GM21786 (cell line): ENCODE measurements at regions not wholly inside any gene's neighbourhood (a gene's known extent, or its start where the extent isn't known, plus 50 kb on each side); places are given as distances from the start of the nearest gene placed in this dataset.
"Not testable (repeated sequence)": the region's sequence is repeated elsewhere in the genome, so short reads cannot be mapped to it uniquely, and the experiment has no call there.

ENCODE experiments used
- ATAC-seq: cut with Tn5 transposase; IDR thresholded peaks from one replicate; pipeline ENCODE4 v1.9.1; 2021; ENCODE audit not compliant: unreplicated experiment

DNA sequence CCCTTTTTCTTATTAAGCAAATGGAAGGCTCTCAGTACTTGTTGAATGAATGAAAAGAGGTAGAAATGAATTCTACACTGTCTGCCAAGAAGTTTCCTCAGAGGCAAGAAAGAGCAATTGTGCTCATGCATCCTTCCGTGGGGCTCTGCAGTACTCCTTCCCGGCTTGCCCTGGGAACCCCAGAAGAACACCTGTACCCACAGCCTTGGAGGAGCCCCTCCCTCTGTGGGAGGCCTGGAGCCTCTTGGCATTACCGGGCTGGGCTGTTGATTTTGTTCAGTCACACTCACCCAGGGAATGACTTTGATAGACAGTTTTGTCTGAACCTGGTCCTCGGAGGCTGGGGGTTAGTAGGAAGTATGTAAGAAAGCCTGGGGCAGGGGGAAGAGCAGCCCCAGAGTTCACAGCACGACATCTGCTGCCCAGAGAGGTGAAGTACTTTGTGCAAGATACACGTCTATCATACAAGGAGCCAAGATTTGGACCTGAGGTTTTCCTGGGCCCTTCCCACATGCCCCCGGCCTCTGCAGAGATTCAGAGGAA, 134.8 kb upstream of the GDF10 start:
- no peak for ATAC-seq

DNA sequence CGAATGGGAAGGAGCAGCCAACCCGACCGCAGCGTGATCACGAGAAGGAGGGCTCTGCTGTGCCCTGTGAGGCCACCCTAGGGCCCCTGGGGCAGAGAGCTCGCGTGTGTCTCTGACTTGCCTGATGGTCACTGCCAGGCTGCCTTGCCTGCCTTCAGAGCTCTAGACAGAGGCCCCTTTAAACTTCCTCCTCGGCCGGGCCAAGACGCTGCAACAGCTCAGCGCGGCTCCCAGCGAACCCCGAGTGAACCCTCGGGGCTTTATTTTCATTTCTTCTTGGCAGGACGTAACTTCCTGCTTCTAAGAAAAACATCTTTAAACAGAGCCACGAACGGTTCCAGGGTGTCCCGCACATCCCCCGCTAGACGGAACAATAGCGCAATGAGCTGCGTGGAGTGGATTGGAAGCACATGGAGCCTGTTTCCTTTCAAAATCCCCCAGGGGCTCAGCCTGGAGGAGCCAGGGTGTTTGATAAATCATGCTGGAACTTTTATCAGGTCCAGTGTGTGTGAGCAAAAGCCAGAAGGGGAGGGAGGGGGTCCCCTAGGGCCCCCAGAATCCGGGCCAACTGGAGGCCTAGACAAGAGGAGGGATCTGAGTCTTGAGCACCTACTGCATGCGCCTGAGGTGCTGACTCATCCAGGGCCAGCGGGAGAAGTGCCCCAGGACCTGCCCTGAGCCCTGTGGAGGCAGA, 134.1 kb upstream of the GDF10 start:
- ATAC-seq: no peak

DNA sequence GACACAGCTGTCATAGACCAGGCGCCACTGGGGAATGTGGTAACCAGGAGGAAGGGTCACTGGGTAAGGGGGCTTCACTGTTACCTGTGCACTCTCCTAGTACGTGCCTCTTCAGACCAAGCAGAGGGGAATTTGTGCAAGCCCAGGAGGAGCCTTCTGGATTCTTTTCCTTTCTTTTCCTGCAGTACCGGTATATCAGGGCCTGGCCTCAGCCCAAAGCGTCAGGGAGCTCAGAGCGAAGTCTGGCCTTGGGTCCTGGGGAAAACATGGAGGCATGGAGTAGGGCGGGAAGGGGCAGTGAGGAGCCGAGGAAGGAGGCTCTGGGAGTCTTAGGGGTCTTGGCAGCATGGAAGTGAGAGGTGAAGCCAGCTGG, 133.6 kb upstream of the GDF10 start:
- ATAC-seq: no peak

DNA sequence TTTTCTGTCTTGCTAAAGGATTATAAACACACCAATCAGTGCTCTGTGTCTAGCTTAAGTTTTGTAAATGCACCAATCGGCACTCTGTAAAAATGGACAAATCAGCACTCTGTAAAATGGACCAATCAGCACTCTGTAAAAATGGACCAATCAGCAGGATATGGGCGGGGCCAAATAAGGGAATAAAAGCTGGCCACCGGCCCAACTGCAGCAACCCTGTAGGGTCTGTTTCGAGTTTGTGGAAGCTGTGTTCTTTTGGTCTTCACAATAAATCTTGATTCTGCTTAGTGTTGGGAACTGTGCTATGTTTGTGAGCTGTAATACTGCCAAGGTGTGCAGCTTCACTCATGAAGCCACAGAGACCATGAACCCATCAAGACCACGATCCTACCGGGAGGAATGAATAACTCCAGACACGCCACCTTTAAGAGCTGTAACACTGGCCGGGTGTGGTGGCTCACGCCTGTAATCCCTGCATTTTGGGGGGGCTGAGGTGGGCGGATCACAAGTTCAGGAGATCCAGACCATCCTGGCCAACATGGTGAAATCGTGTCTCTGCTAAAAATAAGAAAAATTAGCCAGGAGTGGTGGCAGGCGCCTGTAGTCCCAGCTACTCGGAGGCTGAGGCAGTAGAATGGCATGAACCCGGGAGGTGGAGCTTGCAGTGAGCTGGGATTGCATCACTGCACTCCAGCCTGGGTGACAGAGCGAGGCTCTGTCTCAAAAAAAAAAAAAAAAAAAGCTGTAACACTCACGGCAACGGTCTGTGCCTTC, 133.0 kb upstream of the GDF10 start:
- not testable (repeated sequence) for ATAC-seq

DNA sequence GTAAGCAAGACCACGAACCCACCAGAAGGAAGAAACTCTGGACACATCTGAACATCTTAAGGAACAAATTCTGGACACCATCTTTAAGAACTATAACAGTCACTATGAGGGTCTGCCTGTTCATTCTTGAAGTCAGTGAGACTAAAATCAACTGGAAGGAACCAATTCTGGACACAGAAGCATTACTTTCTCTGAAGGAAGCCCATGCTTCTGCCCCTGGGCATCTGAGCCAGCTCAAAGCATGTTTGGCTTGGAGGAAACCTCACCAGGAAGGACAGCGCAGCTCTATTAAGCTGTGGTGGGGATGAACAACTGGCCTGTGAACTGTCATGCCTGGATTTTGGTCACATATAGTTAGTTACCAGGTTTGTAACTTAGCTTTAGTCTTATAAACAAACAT, 132.4 kb upstream of the GDF10 start:
- no peak for ATAC-seq

DNA sequence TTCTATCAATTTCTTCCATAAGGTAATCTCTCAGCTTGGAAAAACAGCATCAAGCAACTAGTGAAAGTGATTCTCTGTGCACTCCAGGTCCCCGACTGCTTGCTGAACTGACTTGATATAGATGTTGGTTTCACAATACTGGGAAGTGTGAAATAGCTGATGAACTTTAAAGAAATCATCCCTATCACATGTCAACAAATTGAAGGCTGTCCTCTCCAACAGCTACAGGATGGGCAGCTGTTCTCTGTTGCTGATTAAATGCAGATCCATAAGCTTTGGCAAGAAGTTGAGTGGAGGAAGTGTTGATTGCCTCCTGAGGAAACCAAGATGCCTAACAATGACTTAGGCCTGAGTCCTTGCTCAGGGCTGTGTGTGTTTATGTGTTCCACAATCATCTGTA, 130.4 kb upstream of the GDF10 start:
- no peak for ATAC-seq

DNA sequence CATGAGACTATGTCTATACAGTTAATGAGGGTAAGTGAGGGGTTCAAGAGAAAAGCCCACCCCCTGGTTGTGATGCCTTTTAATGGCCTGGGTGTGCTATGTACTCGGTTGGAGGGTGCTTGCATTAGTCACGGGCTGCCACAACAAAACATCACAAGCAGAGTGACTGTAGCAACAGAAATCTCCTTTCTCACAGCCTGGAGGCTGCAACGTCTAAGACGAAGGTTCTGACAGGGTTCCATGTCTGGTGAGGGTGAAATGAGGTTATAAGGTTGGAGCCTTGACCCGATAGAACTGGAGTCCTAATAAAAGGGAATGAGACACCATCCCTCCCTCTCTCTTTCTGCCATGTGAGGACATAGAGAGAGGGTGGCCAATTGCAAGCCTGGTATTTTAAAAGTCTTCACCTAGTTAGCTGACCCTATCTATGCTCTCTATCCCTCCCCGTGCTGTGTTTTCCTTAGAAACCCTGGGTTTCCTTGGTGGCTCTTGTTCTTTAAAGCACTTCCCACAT, 126.0 kb upstream of the GDF10 start:
- ATAC-seq: no peak

DNA sequence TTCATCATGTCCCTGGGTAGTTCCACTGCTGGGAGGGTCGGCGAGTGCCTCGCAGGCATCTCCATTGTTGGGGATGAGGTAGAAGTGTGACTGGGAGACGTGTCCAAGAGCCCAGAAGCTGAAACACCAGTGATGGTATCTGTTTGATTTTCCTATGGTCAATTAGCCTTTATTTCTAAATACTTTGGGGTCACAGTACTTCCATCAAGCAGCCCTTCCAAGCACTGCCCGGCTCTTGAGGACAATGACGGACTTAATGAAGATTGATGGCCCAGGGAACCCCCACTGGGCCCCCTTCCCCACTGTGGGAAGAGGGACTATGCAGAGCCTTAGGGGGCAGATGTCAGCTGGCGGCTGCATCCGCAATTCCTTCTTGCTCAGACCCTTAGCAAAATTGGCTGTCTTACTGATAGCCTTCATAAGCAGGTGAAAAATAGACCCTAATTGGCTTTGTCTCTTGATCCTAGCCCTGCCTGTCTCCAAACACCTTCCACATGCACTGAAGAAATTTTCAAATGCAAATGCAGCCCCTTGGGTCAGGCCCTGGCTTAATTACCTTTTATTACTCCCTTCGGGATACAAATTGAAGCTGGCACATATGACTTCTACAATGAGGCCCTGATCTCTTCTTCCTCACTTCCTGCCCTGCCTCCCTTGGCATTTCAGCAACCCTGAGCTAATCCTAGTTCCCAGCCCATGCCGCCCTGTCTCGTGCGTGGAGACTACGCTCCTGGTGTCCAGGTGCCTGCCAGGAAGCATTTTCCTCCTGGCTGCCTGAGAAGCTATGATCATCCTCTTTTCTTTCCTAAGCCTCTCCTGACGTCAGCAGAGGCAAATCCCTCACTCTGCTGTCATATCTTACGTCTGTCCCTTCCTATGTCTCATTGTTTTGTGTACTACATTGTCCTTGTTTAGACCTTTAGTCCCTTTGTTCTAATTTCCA, 124.5 kb upstream of the GDF10 start:
- ATAC-seq: no peak

DNA sequence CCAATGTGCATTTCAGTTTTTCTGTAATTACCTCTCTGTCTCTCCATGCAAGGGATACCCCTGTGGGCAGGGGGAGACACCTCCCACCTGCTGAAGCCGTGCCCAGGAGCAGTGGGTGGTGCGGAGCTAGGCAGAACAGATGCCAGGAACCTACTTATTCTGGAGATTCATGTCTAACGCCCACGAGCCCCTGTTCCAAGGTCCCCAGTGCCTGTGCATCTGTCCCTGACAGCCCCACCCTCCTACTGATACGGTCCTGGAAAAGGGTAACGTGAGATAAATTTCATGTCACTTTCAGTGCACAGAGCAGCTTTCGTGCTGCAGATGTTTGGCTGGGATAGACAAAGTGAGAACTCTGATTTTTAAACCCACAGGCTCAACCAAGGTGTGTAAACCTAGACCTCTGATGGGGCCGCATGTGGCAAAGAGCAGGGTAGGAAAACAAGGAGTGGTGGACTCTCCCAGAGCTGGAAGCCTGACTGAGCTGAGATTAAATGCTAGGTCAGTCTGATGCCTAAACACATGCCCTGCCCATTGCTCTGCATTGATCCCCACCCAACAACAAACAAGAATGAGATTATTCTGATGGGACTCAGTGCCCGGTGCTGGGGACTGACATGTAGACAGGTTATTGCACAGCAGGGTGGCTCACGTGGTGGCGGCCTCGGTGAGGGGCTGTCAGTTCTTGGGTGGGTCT, 123.6 kb upstream of the GDF10 start:
- ATAC-seq: no peak

DNA sequence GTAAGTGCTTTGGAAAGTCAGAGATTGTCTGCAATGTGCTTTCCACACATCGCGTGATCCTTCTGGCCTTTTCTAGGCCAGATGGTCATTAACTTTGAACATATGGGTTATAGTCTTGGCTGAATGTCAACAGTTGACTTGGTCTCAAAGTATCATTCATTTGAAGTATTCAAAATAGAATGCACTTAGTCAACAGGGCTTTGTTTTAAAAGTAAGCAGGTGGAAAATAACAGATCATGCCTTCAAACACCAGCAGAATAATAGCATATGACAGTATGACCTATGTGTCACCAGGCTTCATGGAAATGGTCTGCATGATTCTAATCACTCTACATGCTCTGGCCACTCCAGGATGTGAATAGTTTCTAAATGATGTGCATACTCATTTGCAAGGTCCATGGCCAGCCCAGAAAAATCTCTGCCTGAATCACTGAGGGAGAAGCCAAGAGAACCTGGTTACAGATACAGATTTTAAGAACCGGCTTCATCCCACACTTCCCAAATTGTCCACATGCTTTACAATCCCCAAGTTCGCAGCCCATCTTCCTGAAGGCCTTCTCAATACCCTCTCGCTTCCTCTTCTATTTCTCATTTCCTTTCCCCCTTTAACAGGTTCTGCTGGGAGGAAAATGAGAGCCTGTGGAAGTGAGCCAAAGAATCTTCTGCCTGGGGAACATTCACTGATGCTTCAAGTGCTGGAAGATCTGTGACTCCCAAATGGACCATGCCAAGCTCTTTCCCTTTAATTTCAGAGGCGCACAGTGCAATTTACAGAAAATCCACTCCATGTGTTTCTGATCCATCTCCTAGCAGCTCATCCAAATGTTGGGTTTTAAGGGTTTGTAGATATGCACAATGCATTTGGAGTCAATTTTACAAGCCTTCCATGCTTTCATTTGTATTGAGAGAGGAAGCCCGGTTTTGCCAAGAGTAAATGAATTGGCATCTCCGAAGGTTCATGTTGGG, 122.8 kb upstream of the GDF10 start:
- ATAC-seq: no peak

DNA sequence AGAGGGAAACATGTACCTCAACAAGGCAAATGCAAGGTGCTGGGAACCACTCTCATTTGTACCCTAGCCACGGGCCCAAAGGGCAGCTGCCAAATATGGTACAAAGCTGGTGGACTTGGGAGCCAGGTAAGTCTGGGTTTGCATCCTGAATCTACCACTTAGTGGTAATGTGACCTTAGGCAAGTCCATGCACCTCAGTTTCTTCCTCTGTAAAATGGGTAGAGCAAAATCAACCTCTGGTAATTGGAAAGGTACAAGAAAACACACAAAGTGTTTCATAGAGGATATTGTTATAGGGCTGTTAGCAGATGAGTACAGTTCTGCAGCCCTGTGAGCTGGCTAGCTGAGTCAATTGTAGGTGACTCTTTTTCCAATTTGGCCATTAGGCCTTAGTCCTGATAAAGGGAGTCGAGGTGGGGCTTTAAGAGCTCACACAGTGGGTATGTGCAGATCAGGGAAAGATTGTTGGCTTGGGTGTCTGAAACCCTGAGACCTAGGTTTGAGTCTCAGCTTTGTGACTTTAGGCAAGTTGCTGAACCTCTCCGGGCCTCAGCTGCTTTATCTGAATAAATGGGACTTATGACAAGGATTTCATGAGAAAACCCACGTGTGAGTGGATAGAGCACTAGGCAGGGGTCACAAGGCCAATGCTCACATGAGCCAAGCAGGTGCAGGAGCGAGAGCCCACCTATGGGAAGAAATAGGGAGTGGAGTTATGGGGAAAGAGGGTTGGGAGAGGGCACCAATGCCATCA, 121.3 kb upstream of the GDF10 start:
- ATAC-seq: no peak

DNA sequence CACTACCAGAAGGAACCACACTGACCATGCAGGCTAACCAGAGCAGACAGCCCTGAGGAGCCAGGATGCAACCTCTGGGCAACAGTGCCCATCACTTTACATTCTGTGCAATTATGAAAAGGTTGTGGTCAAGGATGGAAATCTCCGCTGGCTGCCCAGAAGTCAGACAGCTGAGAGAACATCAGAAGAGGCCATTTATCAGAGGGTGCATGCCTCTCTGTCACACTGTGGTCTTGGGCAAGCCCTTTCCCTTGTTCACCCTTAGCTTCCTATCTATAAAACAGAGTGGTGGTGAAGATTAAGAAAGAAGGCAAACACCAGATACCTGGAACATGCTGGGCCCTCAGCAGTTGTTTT, 120.7 kb upstream of the GDF10 start:
- ATAC-seq: no peak

DNA sequence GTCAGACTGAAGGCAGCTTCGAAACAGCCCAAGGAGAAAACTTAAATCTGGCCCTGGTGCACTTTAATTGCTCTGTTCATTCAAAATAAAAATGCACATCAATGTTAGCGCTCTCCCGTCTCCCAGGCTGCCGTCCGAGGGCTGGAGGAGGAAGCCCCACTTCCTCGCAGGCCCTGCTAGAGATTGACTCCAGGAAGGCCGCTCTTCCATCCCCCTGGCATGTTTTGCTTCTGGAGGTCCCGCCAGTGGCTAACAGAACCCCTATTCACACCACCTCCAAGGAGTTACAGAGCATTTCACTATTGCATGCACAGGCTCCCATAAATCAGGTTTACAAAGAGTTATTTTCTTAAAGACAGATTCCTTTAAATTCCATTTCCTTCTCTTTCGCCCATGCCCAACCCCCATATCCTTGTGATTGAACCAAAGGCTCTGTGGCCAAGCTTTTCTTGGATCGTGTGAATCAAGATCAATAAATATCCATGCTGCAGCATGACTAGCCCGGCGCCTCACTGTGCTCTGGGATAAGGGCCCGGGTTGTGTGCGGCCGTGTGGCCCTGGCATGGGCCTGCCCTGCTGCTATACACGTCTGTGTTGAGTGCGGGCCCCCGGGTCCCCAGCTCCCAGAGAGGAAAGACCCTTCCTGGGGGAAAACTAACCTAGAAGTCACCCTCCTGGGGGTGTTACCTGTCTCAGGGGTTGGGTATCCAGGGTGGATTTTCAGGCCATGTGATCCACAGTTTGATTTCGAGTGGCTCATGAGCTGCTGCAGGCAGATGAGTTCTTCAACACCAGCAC, 118.7 kb upstream of the GDF10 start:
- ATAC-seq: no peak

DNA sequence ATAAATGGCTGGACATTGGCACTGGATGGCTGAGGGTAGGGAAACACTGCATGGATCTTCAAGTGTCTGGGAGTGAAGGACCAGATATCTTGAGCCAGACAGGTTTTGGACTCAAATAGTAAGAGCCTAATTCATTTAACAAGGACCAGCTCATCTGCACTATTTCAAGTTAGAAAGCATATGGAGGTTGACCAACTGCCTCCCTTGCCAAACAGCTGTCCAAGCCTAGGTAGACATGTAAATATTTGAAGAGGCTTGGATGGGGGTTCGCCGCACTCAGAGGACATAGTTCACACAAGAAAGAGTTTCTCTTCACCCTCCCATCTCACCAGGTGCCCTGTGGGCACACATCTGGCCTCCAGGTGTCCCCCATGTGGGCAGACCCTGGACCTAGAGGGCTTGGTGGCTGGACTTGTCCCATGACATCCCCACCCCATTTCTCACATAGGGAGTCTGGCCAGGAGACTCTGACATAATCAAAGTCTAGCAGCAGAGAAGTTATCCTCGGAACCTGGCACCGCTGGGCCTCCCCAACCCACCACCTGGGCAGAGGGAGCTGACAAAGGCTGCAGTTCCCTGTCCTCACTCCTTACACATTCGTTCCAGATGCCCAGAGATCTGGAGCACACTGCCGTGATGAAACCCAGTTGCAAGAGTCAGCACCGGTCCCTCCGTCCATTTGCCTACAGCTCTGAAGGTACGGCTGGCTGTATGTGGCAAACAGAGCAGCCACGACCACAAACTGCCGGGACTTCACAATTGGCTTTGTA, 116.9 kb upstream of the GDF10 start:
- ATAC-seq: no peak

DNA sequence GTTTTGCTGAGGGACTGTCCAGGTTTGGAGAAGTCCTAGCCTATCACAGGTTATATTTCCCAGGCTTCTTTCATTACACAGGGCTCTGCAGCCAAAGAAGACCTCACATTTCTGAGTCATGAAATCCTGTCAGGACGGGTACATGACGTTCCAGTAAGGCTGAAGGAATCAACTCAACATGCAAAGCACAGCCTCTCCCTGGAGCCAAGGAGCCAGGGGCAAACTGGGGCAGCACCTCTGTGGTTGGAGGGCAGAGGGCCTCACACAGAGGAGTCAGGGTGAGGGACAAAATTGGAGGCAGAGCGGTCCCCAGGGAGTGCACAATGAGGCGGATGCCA, 116.3 kb upstream of the GDF10 start:
- ATAC-seq: no peak

DNA sequence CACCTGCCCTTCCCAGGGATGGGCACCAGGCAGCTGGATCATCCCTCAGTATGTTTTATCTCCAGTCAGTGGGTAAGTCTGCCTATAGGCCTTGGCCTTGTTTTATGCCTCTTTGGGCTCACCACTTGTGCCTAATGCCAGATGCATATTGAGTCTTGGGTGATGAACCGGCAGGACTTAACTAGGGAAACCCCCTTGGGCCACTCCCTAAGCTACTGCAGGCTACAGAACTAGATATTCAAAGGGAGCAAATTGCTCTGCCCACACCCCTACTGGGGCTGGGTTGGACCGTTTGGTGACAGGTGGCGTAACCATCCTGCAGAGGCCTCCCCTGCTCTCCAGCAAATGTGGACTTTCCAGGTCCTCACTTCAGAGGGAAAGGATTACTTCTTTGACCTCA, 115.7 kb upstream of the GDF10 start:
- ATAC-seq: no peak

DNA sequence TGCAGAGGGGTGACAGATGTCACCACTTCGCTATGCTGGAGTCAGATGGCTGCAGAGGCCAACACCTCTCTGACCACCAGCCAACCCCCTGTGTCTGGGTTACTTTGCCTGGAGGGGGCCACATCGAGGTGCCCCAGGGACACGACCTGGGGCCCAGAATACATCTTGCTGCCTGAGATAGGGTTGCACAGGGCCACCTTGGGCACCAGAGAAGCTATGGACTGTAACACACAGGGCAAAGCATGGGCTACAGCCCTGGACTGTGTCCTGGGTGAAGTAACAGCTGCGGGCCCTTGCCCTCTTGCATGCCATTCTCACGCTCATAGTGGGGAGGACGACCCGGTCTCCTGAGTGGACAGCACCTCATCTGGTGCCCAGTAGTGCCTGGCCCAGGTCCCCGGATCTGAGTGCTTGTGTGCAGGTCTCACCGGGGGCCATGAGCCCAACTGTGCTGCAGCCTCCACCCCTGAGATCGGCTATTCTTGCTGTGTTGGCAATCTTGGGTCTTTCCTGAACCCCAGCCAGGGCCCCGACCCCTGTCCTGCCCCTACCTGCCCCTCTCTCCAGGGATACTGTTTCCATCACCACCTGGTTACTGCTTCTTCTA, 115.2 kb upstream of the GDF10 start:
- ATAC-seq: no peak
